Retinal pigment epithelial cell (primary cell): ENCODE measurements at regions not wholly inside any gene's neighbourhood (a gene's known extent, or its start where the extent isn't known, plus 50 kb on each side); places are given as distances from the start of the nearest gene placed in this dataset.

Experiments
- DNase-seq: peaks from one replicate; pipeline ENCODE4 v3.0.0-alpha.2; 2010; ENCODE audit warnings: low read depth
- H3K4me3 ChIP-seq: 2 replicates; pipeline ENCODE4 v1.5.1; 2011; ENCODE audit warnings: mild to moderate bottlenecking, low read length, control low read depth, moderate library complexity
- CTCF ChIP-seq: conservative IDR thresholded peaks from 2 replicates; pipeline ENCODE4 v1.5.1; 2011; ENCODE audit warnings: low read depth, low read length, control low read depth, inconsistent platforms

- H3K4me3 ChIP-seq = no peak overlapping the region
- DNase-seq = no peak
- no peak for TF ChIP-seq CTCF
Observed at GRCh38 chr1:117683571-117684285, 77.9 kb downstream of the TENT5C start.

- H3K4me3 ChIP-seq = no peak overlapping the region
- DNase-seq = no peak
- peak; percentile 18 for TF ChIP-seq CTCF
Observed at GRCh38 chr1:117685936-117686806, 80.3 kb downstream of the TENT5C start.

- TF ChIP-seq CTCF = no peak
- no peak overlapping the region for H3K4me3 ChIP-seq
- no peak for DNase-seq
Observed at GRCh38 chr1:117686907-117687306, 81.1 kb downstream of the TENT5C start.

- H3K4me3 ChIP-seq = no peak overlapping the region
- no peak for TF ChIP-seq CTCF
- DNase-seq = no peak
Observed at GRCh38 chr1:117689997-117690625, 84.3 kb downstream of the TENT5C start.

DNA sequence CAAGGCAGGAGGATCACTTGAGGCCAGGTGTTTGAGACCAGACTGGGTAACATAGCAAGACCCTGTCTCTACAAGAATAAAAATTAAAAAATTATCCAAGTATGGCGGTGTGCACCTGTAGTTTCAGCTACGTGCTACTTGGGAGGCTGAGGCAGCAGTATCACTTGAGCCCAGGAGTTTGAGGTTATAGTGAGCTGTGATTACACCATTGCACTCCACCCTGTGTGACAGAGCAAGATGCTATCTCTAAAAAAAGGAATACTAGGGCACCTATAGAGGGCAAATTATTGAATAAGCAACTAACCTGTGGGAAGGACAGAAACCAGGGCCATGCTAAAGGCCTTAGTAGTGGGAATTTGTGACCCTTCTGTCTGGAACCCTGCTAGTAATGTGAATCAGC lies 86.1 kb downstream of the TENT5C start:
- no peak for TF ChIP-seq CTCF
- H3K4me3 ChIP-seq = no peak overlapping the region
- no peak for DNase-seq

DNA sequence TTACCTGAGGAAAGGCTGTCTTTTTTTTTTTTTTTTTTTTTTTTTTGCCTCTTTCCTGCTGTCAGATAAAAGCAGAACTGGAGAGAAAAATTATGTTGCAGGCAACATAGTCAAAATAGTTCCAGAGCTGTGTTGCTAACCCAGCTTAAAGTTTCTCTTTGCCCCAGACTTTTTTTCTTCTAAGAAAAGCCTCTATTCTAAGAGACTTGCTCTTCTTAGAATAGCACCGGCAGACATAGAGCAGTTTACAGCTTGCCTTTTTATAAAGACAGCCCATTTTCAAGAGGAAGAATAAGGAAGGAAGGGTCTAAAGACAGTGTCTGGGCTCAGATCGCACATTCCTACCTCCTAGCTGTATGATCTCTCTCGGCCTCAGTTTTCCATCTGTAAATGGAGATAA lies 88.7 kb downstream of the TENT5C start:
- TF ChIP-seq CTCF = no peak
- no peak overlapping the region for H3K4me3 ChIP-seq
- DNase-seq = no peak
